Upper lobe of left lung (tissue), 4 donors: ENCODE measurements at regions not wholly inside any gene's neighbourhood (a gene's known extent, or its start where the extent isn't known, plus 50 kb on each side); places are given as distances from the start of the nearest gene placed in this dataset.

Experiments
- POLR2A ChIP-seq, 4 donors: fragments of 450-650 bp; IDR thresholded peaks; one replicate each; pipeline ENCODE4 v1.5.1; 2016 to 2017; ENCODE audit warnings: antibody characterized with exemption in 4 of 4, mild to moderate bottlenecking in 2 of 4
- TF ChIP-seq, protein P1 (sequence below), 6 experiments: fragments of 450-650 bp in 4 of 6; fragments of 200-600 bp in 2 of 6; sonication (generic) in 2 of 6; IDR thresholded peaks; one replicate each; pipeline ENCODE4 v1.5.1; 2016 to 2019; ENCODE audit warnings: antibody characterized with exemption in 6 of 6

DNA sequence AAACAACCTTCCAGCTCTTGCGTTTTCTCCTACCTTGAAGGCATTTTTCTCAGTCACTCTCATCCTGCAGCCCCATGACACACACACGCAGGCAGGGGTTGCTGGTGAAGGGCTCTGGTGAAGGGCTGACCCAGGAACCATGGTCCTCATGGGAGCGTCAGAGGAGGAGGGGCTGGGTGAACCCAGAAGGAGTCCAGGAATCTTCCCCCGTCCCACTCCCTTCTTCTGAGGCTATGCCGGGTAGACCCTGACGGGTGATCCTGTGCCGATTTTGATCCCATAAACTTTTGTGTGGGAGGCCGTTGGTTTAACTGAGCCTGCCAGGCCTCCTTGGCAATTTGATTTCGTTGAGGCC, 278.4 kb upstream of the FOXF1 start:
- TF ChIP-seq, protein P1, sequence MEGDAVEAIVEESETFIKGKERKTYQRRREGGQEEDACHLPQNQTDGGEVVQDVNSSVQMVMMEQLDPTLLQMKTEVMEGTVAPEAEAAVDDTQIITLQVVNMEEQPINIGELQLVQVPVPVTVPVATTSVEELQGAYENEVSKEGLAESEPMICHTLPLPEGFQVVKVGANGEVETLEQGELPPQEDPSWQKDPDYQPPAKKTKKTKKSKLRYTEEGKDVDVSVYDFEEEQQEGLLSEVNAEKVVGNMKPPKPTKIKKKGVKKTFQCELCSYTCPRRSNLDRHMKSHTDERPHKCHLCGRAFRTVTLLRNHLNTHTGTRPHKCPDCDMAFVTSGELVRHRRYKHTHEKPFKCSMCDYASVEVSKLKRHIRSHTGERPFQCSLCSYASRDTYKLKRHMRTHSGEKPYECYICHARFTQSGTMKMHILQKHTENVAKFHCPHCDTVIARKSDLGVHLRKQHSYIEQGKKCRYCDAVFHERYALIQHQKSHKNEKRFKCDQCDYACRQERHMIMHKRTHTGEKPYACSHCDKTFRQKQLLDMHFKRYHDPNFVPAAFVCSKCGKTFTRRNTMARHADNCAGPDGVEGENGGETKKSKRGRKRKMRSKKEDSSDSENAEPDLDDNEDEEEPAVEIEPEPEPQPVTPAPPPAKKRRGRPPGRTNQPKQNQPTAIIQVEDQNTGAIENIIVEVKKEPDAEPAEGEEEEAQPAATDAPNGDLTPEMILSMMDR (IDR thresholded peaks at IDR 0.05), result no peak
- TF ChIP-seq POLR2A (IDR thresholded peaks at IDR 0.05), result no peak
